ENCODE measurements at regions not wholly inside any gene's neighbourhood (a gene's known extent, or its start where the extent isn't known, plus 50 kb on each side); places are given as distances from the start of the nearest gene placed in this dataset.

DNA sequence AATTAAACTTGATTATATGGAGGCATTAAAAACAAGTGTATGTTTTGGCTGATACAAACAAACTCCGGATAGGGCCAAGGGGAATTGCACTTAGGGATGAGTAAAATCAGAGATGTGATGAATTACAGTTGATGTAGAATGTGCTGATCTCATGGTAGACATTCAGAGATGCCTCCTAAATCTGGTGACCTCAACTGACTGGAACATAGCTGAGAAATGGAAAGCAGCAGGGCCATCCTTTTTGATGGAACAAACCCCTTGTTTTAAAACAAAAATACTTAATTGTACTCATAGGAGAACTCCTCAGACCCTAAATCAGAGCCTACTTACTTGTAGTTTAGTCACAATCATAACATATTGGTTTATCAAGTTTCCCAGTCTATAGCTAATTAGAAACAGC lies 122.8 kb downstream of the C12orf75 start:
- no peak overlapping the region for H3K4me3 ChIP-seq (ENCODE audit: low read depth, low read length, poor library complexity, severe bottlenecking)

GRCh38 chr12:105454688-105455087 lies 124.2 kb downstream of the C12orf75 start:
- no peak overlapping the region for H2AFZ ChIP-seq (ENCODE audit: low read length)
- H3F3A ChIP-seq (ENCODE audit: insufficient read depth, low read length) = no peaks in the 10 kb centered on the region
- no peak overlapping the region for H3K27ac ChIP-seq (ENCODE audit: low read depth, low read length, poor library complexity, severe bottlenecking)

More for the DNA sequence above, 122.8 kb downstream of the C12orf75 start:
- Histone ChIP-seq H3K36me3 (ENCODE audit: insufficient read depth, low read length) (no peaks in the 10 kb centered on the region), H2AFZ (ENCODE audit: low read length) (no peak overlapping the region), H3F3A (ENCODE audit: insufficient read depth, low read length) (no peaks in the 10 kb centered on the region), H3K9ac (ENCODE audit: low read length) (no peak overlapping the region), H3K4me1 (ENCODE audit: insufficient read depth, low read length, severe bottlenecking) (no peaks in the 10 kb centered on the region), H3K79me2 (ENCODE audit: insufficient read depth, low read length) (no peaks in the 10 kb centered on the region), H3K4me2 (ENCODE audit: low read length) (no peak overlapping the region), H3K9me2 (ENCODE audit: low read depth, low read length) (no peaks in the 10 kb centered on the region), H3K27me3 (ENCODE audit: insufficient read depth, low read length) (no peaks in the 10 kb centered on the region), H3K9me3 (ENCODE audit: low read length) (no peaks in the 10 kb centered on the region), H4K20me1 (ENCODE audit: insufficient read depth, low read length) (no peaks in the 10 kb centered on the region), H3K27ac (ENCODE audit: low read depth, low read length, poor library complexity, severe bottlenecking) (no peak overlapping the region)
- TF ChIP-seq EZH2 (IDR thresholded peaks at IDR 0.05; ENCODE audit: borderline replicate concordance, low read length) = no peak
- TF ChIP-seq, protein P1, sequence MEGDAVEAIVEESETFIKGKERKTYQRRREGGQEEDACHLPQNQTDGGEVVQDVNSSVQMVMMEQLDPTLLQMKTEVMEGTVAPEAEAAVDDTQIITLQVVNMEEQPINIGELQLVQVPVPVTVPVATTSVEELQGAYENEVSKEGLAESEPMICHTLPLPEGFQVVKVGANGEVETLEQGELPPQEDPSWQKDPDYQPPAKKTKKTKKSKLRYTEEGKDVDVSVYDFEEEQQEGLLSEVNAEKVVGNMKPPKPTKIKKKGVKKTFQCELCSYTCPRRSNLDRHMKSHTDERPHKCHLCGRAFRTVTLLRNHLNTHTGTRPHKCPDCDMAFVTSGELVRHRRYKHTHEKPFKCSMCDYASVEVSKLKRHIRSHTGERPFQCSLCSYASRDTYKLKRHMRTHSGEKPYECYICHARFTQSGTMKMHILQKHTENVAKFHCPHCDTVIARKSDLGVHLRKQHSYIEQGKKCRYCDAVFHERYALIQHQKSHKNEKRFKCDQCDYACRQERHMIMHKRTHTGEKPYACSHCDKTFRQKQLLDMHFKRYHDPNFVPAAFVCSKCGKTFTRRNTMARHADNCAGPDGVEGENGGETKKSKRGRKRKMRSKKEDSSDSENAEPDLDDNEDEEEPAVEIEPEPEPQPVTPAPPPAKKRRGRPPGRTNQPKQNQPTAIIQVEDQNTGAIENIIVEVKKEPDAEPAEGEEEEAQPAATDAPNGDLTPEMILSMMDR (IDR thresholded peaks at IDR 0.05; ENCODE audit: low read length) = no peak

DNA sequence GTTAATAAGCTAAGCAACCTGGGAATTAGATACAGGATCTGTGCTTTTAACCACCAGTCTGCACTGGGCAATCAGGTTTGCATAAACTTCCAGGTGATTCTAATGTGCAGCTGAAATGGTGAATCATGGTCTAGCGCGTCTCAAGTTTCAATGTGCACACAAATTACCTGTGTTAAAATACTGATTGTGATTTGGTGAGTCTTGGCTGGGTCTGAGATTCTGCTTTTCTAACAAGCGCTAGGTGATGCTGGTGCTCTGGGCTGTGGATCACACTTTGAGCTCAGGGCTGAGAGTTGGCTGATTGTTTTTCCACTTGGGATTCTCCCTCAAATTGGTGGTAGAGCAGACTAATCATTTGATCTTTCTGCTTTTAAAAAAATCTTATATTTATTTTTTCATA lies 124.8 kb downstream of the C12orf75 start:
- H3K9me2 ChIP-seq (ENCODE audit: low read depth, low read length) = no peaks in the 10 kb centered on the region
- no peak for TF ChIP-seq EZH2 (IDR thresholded peaks at IDR 0.05; ENCODE audit: borderline replicate concordance, low read length)
- TF ChIP-seq, protein P1 (IDR thresholded peaks at IDR 0.05; ENCODE audit: low read length) = no peak
- no peaks in the 10 kb centered on the region for H4K20me1 ChIP-seq (ENCODE audit: insufficient read depth, low read length)
- no peaks in the 10 kb centered on the region for H3K27me3 ChIP-seq (ENCODE audit: insufficient read depth, low read length)
- H2AFZ ChIP-seq (ENCODE audit: low read length) = no peak overlapping the region
- no peaks in the 10 kb centered on the region for H3F3A ChIP-seq (ENCODE audit: insufficient read depth, low read length)
- H3K4me2 ChIP-seq (ENCODE audit: low read length) = no peak overlapping the region
- H3K4me3 ChIP-seq (ENCODE audit: low read depth, low read length, poor library complexity, severe bottlenecking) = no peak overlapping the region
- H3K9ac ChIP-seq (ENCODE audit: low read length) = no peak overlapping the region
- no peaks in the 10 kb centered on the region for H3K36me3 ChIP-seq (ENCODE audit: insufficient read depth, low read length)
- H3K9me3 ChIP-seq (ENCODE audit: low read length) = no peaks in the 10 kb centered on the region
- no peaks in the 10 kb centered on the region for H3K79me2 ChIP-seq (ENCODE audit: insufficient read depth, low read length)
- no peak overlapping the region for H3K27ac ChIP-seq (ENCODE audit: low read depth, low read length, poor library complexity, severe bottlenecking)
- no peaks in the 10 kb centered on the region for H3K4me1 ChIP-seq (ENCODE audit: insufficient read depth, low read length, severe bottlenecking)

More at GRCh38 chr12:105454688-105455087, 124.2 kb downstream of the C12orf75 start:
- no peak overlapping the region for H3K9ac ChIP-seq (ENCODE audit: low read length)
- no peak overlapping the region for H3K4me3 ChIP-seq (ENCODE audit: low read depth, low read length, poor library complexity, severe bottlenecking)
- no peaks in the 10 kb centered on the region for H3K4me1 ChIP-seq (ENCODE audit: insufficient read depth, low read length, severe bottlenecking)
- TF ChIP-seq, protein P1 (IDR thresholded peaks at IDR 0.05; ENCODE audit: low read length) = no peak
- no peak for TF ChIP-seq EZH2 (IDR thresholded peaks at IDR 0.05; ENCODE audit: borderline replicate concordance, low read length)
- H3K9me2 ChIP-seq (ENCODE audit: low read depth, low read length) = no peaks in the 10 kb centered on the region
- H3K27me3 ChIP-seq (ENCODE audit: insufficient read depth, low read length) = no peaks in the 10 kb centered on the region
- H3K36me3 ChIP-seq (ENCODE audit: insufficient read depth, low read length) = no peaks in the 10 kb centered on the region
- H3K4me2 ChIP-seq (ENCODE audit: low read length) = no peak overlapping the region
- H3K9me3 ChIP-seq (ENCODE audit: low read length) = no peaks in the 10 kb centered on the region
- no peaks in the 10 kb centered on the region for H3K79me2 ChIP-seq (ENCODE audit: insufficient read depth, low read length)
- no peaks in the 10 kb centered on the region for H4K20me1 ChIP-seq (ENCODE audit: insufficient read depth, low read length)

Data from OCI-LY1 (cell line).